VCaP (cell line): ENCODE measurements at regions not wholly inside any gene's neighbourhood (a gene's known extent, or its start where the extent isn't known, plus 50 kb on each side); places are given as distances from the start of the nearest gene placed in this dataset.

Source experiments
- H3K27ac ChIP-seq: fragments of 450-650 bp; 2 replicates; pipeline ENCODE4 v1.5.1; 2017
- CTCF ChIP-seq: fragments of 450-650 bp; conservative IDR thresholded peaks from 2 replicates; pipeline ENCODE4 v1.5.1; 2017; ENCODE audit warnings: mild to moderate bottlenecking, moderate library complexity

GRCh38 chr16:5556158-5556810 lies 458.7 kb upstream of the EEF2KMT start:
- no peak for TF ChIP-seq CTCF
- H3K27ac ChIP-seq: no peak overlapping the region

GRCh38 chr16:5551909-5552308 lies 454.3 kb upstream of the EEF2KMT start:
- no peak overlapping the region for H3K27ac ChIP-seq
- no peak for TF ChIP-seq CTCF

GRCh38 chr16:5549802-5550201 lies 452.2 kb upstream of the EEF2KMT start:
- H3K27ac ChIP-seq: no peak overlapping the region
- TF ChIP-seq CTCF: no peak

- no peak for TF ChIP-seq CTCF
- no peak overlapping the region for H3K27ac ChIP-seq
Observed at GRCh38 chr16:5541356-5541755, 443.8 kb upstream of the EEF2KMT start.

- no peak overlapping the region for H3K27ac ChIP-seq
- TF ChIP-seq CTCF: no peak
Observed at GRCh38 chr16:5537347-5537746, 439.8 kb upstream of the EEF2KMT start.

- no peak for TF ChIP-seq CTCF
- no peak overlapping the region for H3K27ac ChIP-seq
Observed at GRCh38 chr16:5533321-5533888, 435.8 kb upstream of the EEF2KMT start.

GRCh38 chr16:5527817-5528216 lies 430.2 kb upstream of the EEF2KMT start:
- no peak overlapping the region for H3K27ac ChIP-seq
- no peak for TF ChIP-seq CTCF
